Caki2 (cell line): ENCODE measurements at regions not wholly inside any gene's neighbourhood (a gene's known extent, or its start where the extent isn't known, plus 50 kb on each side); places are given as distances from the start of the nearest gene placed in this dataset.

ENCODE experiments used
- DNase-seq: peaks from one replicate; pipeline ENCODE4 v3.0.0-alpha.2; 2015; ENCODE audit warnings: low read depth
- in situ Hi-C: cut with HindIII; loops from 2 replicates; pipeline ENCODE4 v1.10.0; 2016; ENCODE audit warnings: low sequenced_read_pairs, low pct_unique_long_range_greater_than_20kb, mixed read lengths

- in situ Hi-C loops, result no loop called here
- no peak for DNase-seq
Observed at GRCh38 chr12:93113317-93114006, 184.4 kb upstream of the EEA1 start.

GRCh38 chr12:93115198-93115601 lies 186.1 kb upstream of the EEA1 start:
- in situ Hi-C loops, result no loop called here

GRCh38 chr12:93115646-93116045 lies 186.6 kb upstream of the EEA1 start:
- in situ Hi-C loops, result no loop called here
- DNase-seq, result no peak

More at GRCh38 chr12:93115198-93115601, 186.1 kb upstream of the EEA1 start:
- DNase-seq, result no peak

- DNase-seq, result no peak
- in situ Hi-C loops, result no loop called here
Observed at GRCh38 chr12:93116632-93117031, 187.5 kb upstream of the EEA1 start.

- in situ Hi-C loops, result no loop called here
- DNase-seq, result no peak
Observed at GRCh38 chr12:93121729-93122488, 192.8 kb upstream of the EEA1 start.

GRCh38 chr12:93122569-93123091 lies 193.5 kb upstream of the EEA1 start:
- in situ Hi-C loops, result no loop called here
- DNase-seq, result no peak

- DNase-seq, result no peak
- in situ Hi-C loops, result no loop called here
Observed at GRCh38 chr12:93125126-93125525, 196.0 kb upstream of the EEA1 start.

- in situ Hi-C loops, result no loop called here
Observed at GRCh38 chr12:93126069-93126474, 197.0 kb upstream of the EEA1 start.

GRCh38 chr12:93127107-93127560 lies 198.0 kb upstream of the EEA1 start:
- in situ Hi-C loops, result no loop called here
- no peak for DNase-seq

More at GRCh38 chr12:93126069-93126474, 197.0 kb upstream of the EEA1 start:
- DNase-seq, result no peak

GRCh38 chr12:93127582-93128331 lies 198.7 kb upstream of the EEA1 start:
- no peak for DNase-seq
- in situ Hi-C loops, result no loop called here

- in situ Hi-C loops, result no loop called here
Observed at GRCh38 chr12:93128332-93128707, 199.2 kb upstream of the EEA1 start.

GRCh38 chr12:93130366-93131054 lies 201.4 kb upstream of the EEA1 start:
- in situ Hi-C loops, result no loop called here
- DNase-seq, result no peak

More at GRCh38 chr12:93128332-93128707, 199.2 kb upstream of the EEA1 start:
- DNase-seq, result no peak

GRCh38 chr12:93133361-93133760 lies 204.3 kb upstream of the EEA1 start:
- in situ Hi-C loops, result no loop called here
- no peak for DNase-seq

GRCh38 chr12:93134175-93134890 lies 205.2 kb upstream of the EEA1 start:
- in situ Hi-C loops, result no loop called here

GRCh38 chr12:93134893-93135285 lies 205.8 kb upstream of the EEA1 start:
- DNase-seq, result no peak
- in situ Hi-C loops, result no loop called here

More at GRCh38 chr12:93134175-93134890, 205.2 kb upstream of the EEA1 start:
- DNase-seq, result no peak

GRCh38 chr12:93135286-93136239 lies 206.5 kb upstream of the EEA1 start:
- in situ Hi-C loops, result no loop called here
- no peak for DNase-seq
